GM23338 (cell line): ENCODE measurements at regions not wholly inside any gene's neighbourhood (a gene's known extent, or its start where the extent isn't known, plus 50 kb on each side); places are given as distances from the start of the nearest gene placed in this dataset.

Source experiments
- ATAC-seq: fragments of 200-7000 bp; cut with Tn5 transposase; 3 replicates; pipeline ENCODE4 v1.9.1; 2020
- DNase-seq: peaks from one replicate; pipeline ENCODE4 v3.0.0-alpha.2; 2015; ENCODE audit warnings: low spot score
- H2AFZ ChIP-seq: fragments of 200-600 bp; sonication (generic); 2 replicates; pipeline ENCODE4 v1.8.0; 2016; ENCODE audit warnings: antibody characterized with exemption, mild to moderate bottlenecking, moderate library complexity
- H3F3A ChIP-seq: fragments of 200-600 bp; sonication (generic); replicated peaks from 2 replicates; pipeline ENCODE4 v1.8.0; 2017; ENCODE audit warnings: antibody characterized with exemption, mixed run types, low read depth
- H3K27ac ChIP-seq: fragments of 200-600 bp; sonication (generic); 2 replicates; pipeline ENCODE4 v1.6.1; 2016; ENCODE audit warnings: low read depth
- H3K27me3 ChIP-seq: fragments of 200-600 bp; sonication (generic); 2 replicates; pipeline ENCODE4 v1.8.0; 2016; ENCODE audit warnings: mild to moderate bottlenecking, mixed run types, moderate library complexity; ENCODE audit not compliant: insufficient read depth
- H3K36me3 ChIP-seq: fragments of 200-600 bp; sonication (generic); 2 replicates; pipeline ENCODE4 v1.8.0; 2016; ENCODE audit warnings: mild to moderate bottlenecking; ENCODE audit not compliant: insufficient read depth
- H3K4me1 ChIP-seq: fragments of 200-600 bp; sonication (generic); 2 replicates; pipeline ENCODE4 v1.8.0; 2016; ENCODE audit warnings: mild to moderate bottlenecking, moderate library complexity; ENCODE audit not compliant: insufficient read depth
- H3K4me2 ChIP-seq: fragments of 200-600 bp; sonication (generic); 2 replicates; pipeline ENCODE4 v1.7.1; 2017; ENCODE audit warnings: mixed run types
- H3K4me3 ChIP-seq: fragments of 200-600 bp; sonication (generic); 2 replicates; pipeline ENCODE4 v1.6.1; 2016; ENCODE audit warnings: mixed run types
- H3K79me2 ChIP-seq: fragments of 200-600 bp; sonication (generic); replicated peaks from 2 replicates; pipeline ENCODE4 v1.8.0; 2017; ENCODE audit warnings: mild to moderate bottlenecking; ENCODE audit not compliant: insufficient read depth
- H3K9me2 ChIP-seq: fragments of 200-600 bp; sonication (generic); 2 replicates; pipeline ENCODE4 v1.8.0; 2017; ENCODE audit not compliant: insufficient read depth
- H4K20me1 ChIP-seq: fragments of 200-600 bp; sonication (generic); replicated peaks from 2 replicates; pipeline ENCODE4 v1.8.0; 2017; ENCODE audit warnings: mild to moderate bottlenecking; ENCODE audit not compliant: insufficient read depth
- H3K27ac Mint-ChIP-seq: 2 replicates; pipeline ENCODE4 v1.8.0; 2020; ENCODE audit warnings: inconsistent platforms, mild to moderate bottlenecking, moderate library complexity, mixed read lengths
- H3K27me3 Mint-ChIP-seq: 3 replicates; pipeline ENCODE4 v1.8.0; 2022; ENCODE audit warnings: low read depth, mild to moderate bottlenecking, moderate library complexity, mixed read lengths, inconsistent platforms; ENCODE audit not compliant: insufficient read depth, poor library complexity
- H3K36me3 Mint-ChIP-seq: 3 replicates; pipeline ENCODE4 v1.8.0; 2021; ENCODE audit warnings: low read depth, mild to moderate bottlenecking, inconsistent platforms, moderate library complexity, mixed read lengths
- H3K4me1 Mint-ChIP-seq: 3 replicates; pipeline ENCODE4 v1.8.0; 2020; ENCODE audit warnings: mild to moderate bottlenecking, inconsistent platforms, mixed read lengths
- H3K4me3 Mint-ChIP-seq: 3 replicates; pipeline ENCODE4 v1.8.0; 2021; ENCODE audit warnings: moderate library complexity, mild to moderate bottlenecking, inconsistent platforms, mixed read lengths
- H3K9me3 Mint-ChIP-seq: 3 replicates; pipeline ENCODE4 v1.8.0; 2020; ENCODE audit warnings: moderate library complexity, mild to moderate bottlenecking, inconsistent platforms, mixed read lengths
- JUNB ChIP-seq: IDR thresholded peaks from one replicate; pipeline ENCODE4 v1.6.1; 2016; ENCODE audit warnings: antibody characterized with exemption; ENCODE audit not compliant: unreplicated experiment
- STAT1 ChIP-seq: IDR thresholded peaks from one replicate; pipeline ENCODE4 v1.6.1; 2016; ENCODE audit warnings: antibody characterized with exemption; ENCODE audit not compliant: unreplicated experiment
- TF ChIP-seq, protein P1 (sequence below): fragments of 250-450 bp; sonication (Bioruptor Pico); IDR thresholded peaks from 2 replicates; pipeline ENCODE4 v1.5.0; 2020; ENCODE audit warnings: mild to moderate bottlenecking, moderate library complexity
- TF ChIP-seq, protein P2 (sequence below): IDR thresholded peaks from 2 replicates; pipeline ENCODE4 v1.6.1; 2016; ENCODE audit warnings: antibody characterized with exemption

DNA sequence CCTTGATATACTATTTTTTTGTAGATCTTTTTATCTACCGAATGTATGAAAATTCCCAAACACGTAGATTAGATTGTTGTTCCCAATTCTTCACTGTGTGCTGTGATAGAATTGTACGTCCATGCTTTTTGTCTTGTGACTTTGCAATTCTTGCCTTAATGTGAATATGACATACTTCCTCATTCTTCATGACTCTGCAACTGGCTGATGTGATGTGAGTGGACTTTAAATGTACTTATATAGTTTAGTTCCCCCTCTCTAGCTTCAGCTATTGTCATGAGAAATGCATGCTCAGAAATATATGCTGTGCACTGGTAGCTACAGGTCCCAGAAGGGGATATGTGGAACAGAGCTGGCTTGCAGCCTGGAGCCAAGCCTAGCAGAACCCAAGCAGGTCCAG lies 89.4 kb downstream of the FTHL17 start (continued):
- TF ChIP-seq, protein P1, sequence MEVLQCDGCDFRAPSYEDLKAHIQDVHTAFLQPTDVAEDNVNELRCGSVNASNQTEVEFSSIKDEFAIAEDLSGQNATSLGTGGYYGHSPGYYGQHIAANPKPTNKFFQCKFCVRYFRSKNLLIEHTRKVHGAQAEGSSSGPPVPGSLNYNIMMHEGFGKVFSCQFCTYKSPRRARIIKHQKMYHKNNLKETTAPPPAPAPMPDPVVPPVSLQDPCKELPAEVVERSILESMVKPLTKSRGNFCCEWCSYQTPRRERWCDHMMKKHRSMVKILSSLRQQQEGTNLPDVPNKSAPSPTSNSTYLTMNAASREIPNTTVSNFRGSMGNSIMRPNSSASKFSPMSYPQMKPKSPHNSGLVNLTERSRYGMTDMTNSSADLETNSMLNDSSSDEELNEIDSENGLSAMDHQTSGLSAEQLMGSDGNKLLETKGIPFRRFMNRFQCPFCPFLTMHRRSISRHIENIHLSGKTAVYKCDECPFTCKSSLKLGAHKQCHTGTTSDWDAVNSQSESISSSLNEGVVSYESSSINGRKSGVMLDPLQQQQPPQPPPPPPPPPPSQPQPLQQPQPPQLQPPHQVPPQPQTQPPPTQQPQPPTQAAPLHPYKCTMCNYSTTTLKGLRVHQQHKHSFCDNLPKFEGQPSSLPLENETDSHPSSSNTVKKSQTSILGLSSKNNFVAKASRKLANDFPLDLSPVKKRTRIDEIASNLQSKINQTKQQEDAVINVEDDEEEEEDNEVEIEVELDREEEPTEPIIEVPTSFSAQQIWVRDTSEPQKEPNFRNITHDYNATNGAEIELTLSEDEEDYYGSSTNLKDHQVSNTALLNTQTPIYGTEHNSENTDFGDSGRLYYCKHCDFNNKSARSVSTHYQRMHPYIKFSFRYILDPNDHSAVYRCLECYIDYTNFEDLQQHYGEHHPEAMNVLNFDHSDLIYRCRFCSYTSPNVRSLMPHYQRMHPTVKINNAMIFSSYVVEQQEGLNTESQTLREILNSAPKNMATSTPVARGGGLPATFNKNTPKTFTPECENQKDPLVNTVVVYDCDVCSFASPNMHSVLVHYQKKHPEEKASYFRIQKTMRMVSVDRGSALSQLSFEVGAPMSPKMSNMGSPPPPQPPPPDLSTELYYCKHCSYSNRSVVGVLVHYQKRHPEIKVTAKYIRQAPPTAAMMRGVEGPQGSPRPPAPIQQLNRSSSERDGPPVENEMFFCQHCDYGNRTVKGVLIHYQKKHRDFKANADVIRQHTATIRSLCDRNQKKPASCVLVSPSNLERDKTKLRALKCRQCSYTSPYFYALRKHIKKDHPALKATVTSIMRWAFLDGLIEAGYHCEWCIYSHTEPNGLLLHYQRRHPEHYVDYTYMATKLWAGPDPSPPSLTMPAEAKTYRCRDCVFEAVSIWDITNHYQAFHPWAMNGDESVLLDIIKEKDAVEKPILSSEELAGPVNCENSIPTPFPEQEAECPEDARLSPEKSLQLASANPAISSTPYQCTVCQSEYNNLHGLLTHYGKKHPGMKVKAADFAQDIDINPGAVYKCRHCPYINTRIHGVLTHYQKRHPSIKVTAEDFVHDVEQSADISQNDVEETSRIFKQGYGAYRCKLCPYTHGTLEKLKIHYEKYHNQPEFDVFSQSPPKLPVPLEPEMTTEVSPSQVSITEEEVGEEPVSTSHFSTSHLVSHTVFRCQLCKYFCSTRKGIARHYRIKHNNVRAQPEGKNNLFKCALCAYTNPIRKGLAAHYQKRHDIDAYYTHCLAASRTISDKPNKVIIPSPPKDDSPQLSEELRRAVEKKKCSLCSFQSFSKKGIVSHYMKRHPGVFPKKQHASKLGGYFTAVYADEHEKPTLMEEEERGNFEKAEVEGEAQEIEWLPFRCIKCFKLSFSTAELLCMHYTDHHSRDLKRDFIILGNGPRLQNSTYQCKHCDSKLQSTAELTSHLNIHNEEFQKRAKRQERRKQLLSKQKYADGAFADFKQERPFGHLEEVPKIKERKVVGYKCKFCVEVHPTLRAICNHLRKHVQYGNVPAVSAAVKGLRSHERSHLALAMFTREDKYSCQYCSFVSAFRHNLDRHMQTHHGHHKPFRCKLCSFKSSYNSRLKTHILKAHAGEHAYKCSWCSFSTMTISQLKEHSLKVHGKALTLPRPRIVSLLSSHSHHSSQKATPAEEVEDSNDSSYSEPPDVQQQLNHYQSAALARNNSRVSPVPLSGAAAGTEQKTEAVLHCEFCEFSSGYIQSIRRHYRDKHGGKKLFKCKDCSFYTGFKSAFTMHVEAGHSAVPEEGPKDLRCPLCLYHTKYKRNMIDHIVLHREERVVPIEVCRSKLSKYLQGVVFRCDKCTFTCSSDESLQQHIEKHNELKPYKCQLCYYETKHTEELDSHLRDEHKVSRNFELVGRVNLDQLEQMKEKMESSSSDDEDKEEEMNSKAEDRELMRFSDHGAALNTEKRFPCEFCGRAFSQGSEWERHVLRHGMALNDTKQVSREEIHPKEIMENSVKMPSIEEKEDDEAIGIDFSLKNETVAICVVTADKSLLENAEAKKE (CRISPR knock-in tag), result no peak
- TF ChIP-seq, protein P2, sequence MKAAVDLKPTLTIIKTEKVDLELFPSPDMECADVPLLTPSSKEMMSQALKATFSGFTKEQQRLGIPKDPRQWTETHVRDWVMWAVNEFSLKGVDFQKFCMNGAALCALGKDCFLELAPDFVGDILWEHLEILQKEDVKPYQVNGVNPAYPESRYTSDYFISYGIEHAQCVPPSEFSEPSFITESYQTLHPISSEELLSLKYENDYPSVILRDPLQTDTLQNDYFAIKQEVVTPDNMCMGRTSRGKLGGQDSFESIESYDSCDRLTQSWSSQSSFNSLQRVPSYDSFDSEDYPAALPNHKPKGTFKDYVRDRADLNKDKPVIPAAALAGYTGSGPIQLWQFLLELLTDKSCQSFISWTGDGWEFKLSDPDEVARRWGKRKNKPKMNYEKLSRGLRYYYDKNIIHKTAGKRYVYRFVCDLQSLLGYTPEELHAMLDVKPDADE, result no peak
- no peak for TF ChIP-seq STAT1

DNA sequence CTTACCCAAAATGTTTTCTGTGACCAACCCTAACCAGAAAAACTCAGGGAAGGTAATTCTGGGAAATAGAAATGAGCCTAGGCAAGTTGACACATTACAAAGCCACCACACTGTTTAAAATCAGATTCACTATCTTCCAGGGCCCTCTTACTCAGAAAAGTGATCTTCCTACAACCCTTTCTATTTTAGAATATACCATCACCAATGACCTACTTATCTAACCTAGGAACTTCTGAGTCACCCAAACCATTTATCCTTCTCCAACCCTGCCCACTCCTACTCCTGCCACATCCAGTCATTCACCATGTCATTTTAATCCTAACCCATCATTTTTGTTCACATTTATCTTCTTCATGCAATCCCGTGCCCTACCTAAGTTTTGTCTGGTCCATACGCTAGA lies 89.9 kb downstream of the FTHL17 start:
- DNase-seq (no peak), ATAC-seq (no peak)
- H2AFZ ChIP-seq, result no peak overlapping the region
- H3K4me1 ChIP-seq, result no peaks in the 10 kb centered on the region
- no peaks in the 10 kb centered on the region for H3K27me3 ChIP-seq
- no peak overlapping the region for H3K27ac ChIP-seq
- Mint-ChIP-seq H3K4me3 (no peak overlapping the region), H3K27ac (no peak overlapping the region), H3K27me3 (peaks cover 2% of the 10 kb centered on the region), H3K4me1 (no peaks in the 10 kb centered on the region; the same call in 2 of the 3 replicates), H3K36me3 (no peaks in the 10 kb centered on the region), H3K9me3 (no peaks in the 10 kb centered on the region)
- no peak overlapping the region for H3K4me3 ChIP-seq
- TF ChIP-seq JUNB, result no peak
- H3F3A ChIP-seq, result no peaks in the 10 kb centered on the region
- no peak overlapping the region for H3K4me2 ChIP-seq
- no peaks in the 10 kb centered on the region for H3K9me2 ChIP-seq
- H3K36me3 ChIP-seq, result no peaks in the 10 kb centered on the region
- H4K20me1 ChIP-seq, result no peaks in the 10 kb centered on the region
- no peaks in the 10 kb centered on the region for H3K79me2 ChIP-seq
